ENCODE measurements at regions not wholly inside any gene's neighbourhood (a gene's known extent, or its start where the extent isn't known, plus 50 kb on each side); places are given as distances from the start of the nearest gene placed in this dataset.
A peak's percentile ranks its signal among the peaks of the same experiment; 100 is the strongest.

GRCh38 chr4:156173937-156174336 lies 220.3 kb upstream of the CTSO start:
- ATAC-seq: no peak

GRCh38 chr4:156173486-156173885 lies 219.8 kb upstream of the CTSO start:
- DNase-seq: no peak
- ATAC-seq: no peak
- intact Hi-C loops (cut with DNase I): no loop called here
- Histone ChIP-seq H3K27ac (ENCODE audit: low read length) (no peak overlapping the region), H3K4me3 (ENCODE audit: low read length) (no peak overlapping the region), H3K9me3 (ENCODE audit: control insufficient read depth, low read length) (no peaks in the 10 kb centered on the region), H3K27me3 (ENCODE audit: control insufficient read depth, insufficient read depth) (no peaks in the 10 kb centered on the region), H3K4me1 (ENCODE audit: control insufficient read depth, insufficient read depth, low read length) (no peaks in the 10 kb centered on the region)

More at GRCh38 chr4:156173937-156174336, 220.3 kb upstream of the CTSO start:
- Histone ChIP-seq H3K4me1 (ENCODE audit: control insufficient read depth, insufficient read depth, low read length) (no peaks in the 10 kb centered on the region), H3K9me3 (ENCODE audit: control insufficient read depth, low read length) (no peaks in the 10 kb centered on the region), H3K4me3 (ENCODE audit: low read length) (no peak overlapping the region), H3K27ac (ENCODE audit: low read length) (no peak overlapping the region), H3K27me3 (ENCODE audit: control insufficient read depth, insufficient read depth) (no peaks in the 10 kb centered on the region)
- intact Hi-C loops (cut with DNase I): no loop called here
- no peak for DNase-seq
- WGBS: 83% methylated on average over 1 of the region's 1 CpG

GRCh38 chr4:156169861-156170260 lies 216.2 kb upstream of the CTSO start:
- H3K27ac ChIP-seq (ENCODE audit: low read length): no peak overlapping the region
- 49% methylated on average over 2 of the region's 2 CpGs for WGBS
- H3K9me3 ChIP-seq (ENCODE audit: control insufficient read depth, low read length): no peaks in the 10 kb centered on the region
- no peaks in the 10 kb centered on the region for H3K4me1 ChIP-seq (ENCODE audit: control insufficient read depth, insufficient read depth, low read length)
- H3K4me3 ChIP-seq (ENCODE audit: low read length): no peak overlapping the region
- H3K27me3 ChIP-seq (ENCODE audit: control insufficient read depth, insufficient read depth): no peaks in the 10 kb centered on the region
- no peak for DNase-seq
- intact Hi-C loops (cut with DNase I): no loop called here
- ATAC-seq: no peak

GRCh38 chr4:156169011-156169410 lies 215.3 kb upstream of the CTSO start:
- 25% methylated on average over 3 of the region's 3 CpGs for WGBS
- no peaks in the 10 kb centered on the region for H3K27me3 ChIP-seq (ENCODE audit: control insufficient read depth, insufficient read depth)
- H3K27ac ChIP-seq (ENCODE audit: low read length): no peak overlapping the region
- no peaks in the 10 kb centered on the region for H3K4me1 ChIP-seq (ENCODE audit: control insufficient read depth, insufficient read depth, low read length)
- ATAC-seq: peak; percentile 86 to 87
- intact Hi-C loops (cut with DNase I): no loop called here
- H3K9me3 ChIP-seq (ENCODE audit: control insufficient read depth, low read length): no peaks in the 10 kb centered on the region
- DNase-seq: peak; percentile 29 to 51 (median 36)
- H3K4me3 ChIP-seq (ENCODE audit: low read length): no peak overlapping the region

- no peak overlapping the region for H3K4me3 ChIP-seq (ENCODE audit: low read length)
- DNase-seq (no peak), ATAC-seq (no peak)
- H3K27me3 ChIP-seq (ENCODE audit: control insufficient read depth, insufficient read depth): no peaks in the 10 kb centered on the region
- WGBS: 38% methylated on average over 1 of the region's 1 CpG
- no peaks in the 10 kb centered on the region for H3K9me3 ChIP-seq (ENCODE audit: control insufficient read depth, low read length)
- H3K27ac ChIP-seq (ENCODE audit: low read length): no peak overlapping the region
- intact Hi-C loops (cut with DNase I): no loop called here
- H3K4me1 ChIP-seq (ENCODE audit: control insufficient read depth, insufficient read depth, low read length): no peaks in the 10 kb centered on the region
Measured at GRCh38 chr4:156168288-156168687, 214.6 kb upstream of the CTSO start.

- no peak overlapping the region for H3K4me3 ChIP-seq (ENCODE audit: low read length)
- intact Hi-C loops (cut with DNase I): no loop called here
- no peaks in the 10 kb centered on the region for H3K9me3 ChIP-seq (ENCODE audit: control insufficient read depth, low read length)
- DNase-seq (no peak), ATAC-seq (no peak)
- H3K4me1 ChIP-seq (ENCODE audit: control insufficient read depth, insufficient read depth, low read length): no peaks in the 10 kb centered on the region
- H3K27ac ChIP-seq (ENCODE audit: low read length): no peak overlapping the region
- H3K27me3 ChIP-seq (ENCODE audit: control insufficient read depth, insufficient read depth): no peaks in the 10 kb centered on the region
Measured at GRCh38 chr4:156158747-156159146, 205.1 kb upstream of the CTSO start.

GRCh38 chr4:156154978-156155377 lies 201.3 kb upstream of the CTSO start:
- no peaks in the 10 kb centered on the region for H3K9me3 ChIP-seq (ENCODE audit: control insufficient read depth, low read length)
- 79% methylated on average over 4 of the region's 4 CpGs for WGBS
- DNase-seq: no peak

GRCh38 chr4:156146571-156146970 lies 192.9 kb upstream of the CTSO start:
- intact Hi-C loops (cut with DNase I): no loop called here
- WGBS: 71% methylated on average over 2 of the region's 2 CpGs
- no peaks in the 10 kb centered on the region for H3K9me3 ChIP-seq (ENCODE audit: control insufficient read depth, low read length)
- DNase-seq: no peak
- H3K4me3 ChIP-seq (ENCODE audit: low read length): no peak overlapping the region
- ATAC-seq: no peak
- H3K27me3 ChIP-seq (ENCODE audit: control insufficient read depth, insufficient read depth): no peaks in the 10 kb centered on the region
- no peak overlapping the region for H3K27ac ChIP-seq (ENCODE audit: low read length)
- H3K4me1 ChIP-seq (ENCODE audit: control insufficient read depth, insufficient read depth, low read length): no peaks in the 10 kb centered on the region

More at GRCh38 chr4:156154978-156155377, 201.3 kb upstream of the CTSO start:
- intact Hi-C loops (cut with DNase I): no loop called here
- H3K4me1 ChIP-seq (ENCODE audit: control insufficient read depth, insufficient read depth, low read length): no peaks in the 10 kb centered on the region
- H3K27ac ChIP-seq (ENCODE audit: low read length): no peak overlapping the region
- no peak for ATAC-seq
- no peak overlapping the region for H3K4me3 ChIP-seq (ENCODE audit: low read length)
- H3K27me3 ChIP-seq (ENCODE audit: control insufficient read depth, insufficient read depth): no peaks in the 10 kb centered on the region

GRCh38 chr4:156144961-156145360 lies 191.3 kb upstream of the CTSO start:
- H3K9me3 ChIP-seq (ENCODE audit: control insufficient read depth, low read length): no peaks in the 10 kb centered on the region
- no peak overlapping the region for H3K4me3 ChIP-seq (ENCODE audit: low read length)
- ATAC-seq: no peak
- H3K27ac ChIP-seq (ENCODE audit: low read length): no peak overlapping the region
- 74% methylated on average over 3 of the region's 3 CpGs for WGBS
- H3K4me1 ChIP-seq (ENCODE audit: control insufficient read depth, insufficient read depth, low read length): no peaks in the 10 kb centered on the region
- intact Hi-C loops (cut with DNase I): no loop called here
- DNase-seq: no peak
- no peaks in the 10 kb centered on the region for H3K27me3 ChIP-seq (ENCODE audit: control insufficient read depth, insufficient read depth)

- H3K27ac ChIP-seq (ENCODE audit: low read length): no peak overlapping the region
- ATAC-seq: no peak
- WGBS: 87% methylated on average over 9 of the region's 9 CpGs
Measured at GRCh38 chr4:156138781-156139280, 185.2 kb upstream of the CTSO start.

GRCh38 chr4:156137679-156138473 lies 184.2 kb upstream of the CTSO start:
- no peak for ATAC-seq
- Histone ChIP-seq H3K4me1 (ENCODE audit: control insufficient read depth, insufficient read depth, low read length) (no peaks in the 10 kb centered on the region), H3K27ac (ENCODE audit: low read length) (no peak overlapping the region), H3K27me3 (ENCODE audit: control insufficient read depth, insufficient read depth) (no peaks in the 10 kb centered on the region), H3K9me3 (ENCODE audit: control insufficient read depth, low read length) (no peaks in the 10 kb centered on the region), H3K4me3 (ENCODE audit: low read length) (no peak overlapping the region)
- DNase-seq: no peak
- intact Hi-C loops (cut with DNase I): no loop called here
- WGBS: 68% methylated on average over 9 of the region's 9 CpGs

More at GRCh38 chr4:156138781-156139280, 185.2 kb upstream of the CTSO start:
- Histone ChIP-seq H3K9me3 (ENCODE audit: control insufficient read depth, low read length) (no peaks in the 10 kb centered on the region), H3K27me3 (ENCODE audit: control insufficient read depth, insufficient read depth) (no peaks in the 10 kb centered on the region), H3K4me3 (ENCODE audit: low read length) (no peak overlapping the region), H3K4me1 (ENCODE audit: control insufficient read depth, insufficient read depth, low read length) (no peaks in the 10 kb centered on the region)
- no peak for DNase-seq
- intact Hi-C loops (cut with DNase I): no loop called here

Measured in right cardiac atrium (tissue), 5 donors.